ENCODE measurements at regions not wholly inside any gene's neighbourhood (a gene's known extent, or its start where the extent isn't known, plus 50 kb on each side); places are given as distances from the start of the nearest gene placed in this dataset.

- intact Hi-C loops (cut with micrococcal nuclease) = no loop called here
Measured at GRCh38 chr15:94745371-94745770, 514.0 kb downstream of the MCTP2 start.

DNA sequence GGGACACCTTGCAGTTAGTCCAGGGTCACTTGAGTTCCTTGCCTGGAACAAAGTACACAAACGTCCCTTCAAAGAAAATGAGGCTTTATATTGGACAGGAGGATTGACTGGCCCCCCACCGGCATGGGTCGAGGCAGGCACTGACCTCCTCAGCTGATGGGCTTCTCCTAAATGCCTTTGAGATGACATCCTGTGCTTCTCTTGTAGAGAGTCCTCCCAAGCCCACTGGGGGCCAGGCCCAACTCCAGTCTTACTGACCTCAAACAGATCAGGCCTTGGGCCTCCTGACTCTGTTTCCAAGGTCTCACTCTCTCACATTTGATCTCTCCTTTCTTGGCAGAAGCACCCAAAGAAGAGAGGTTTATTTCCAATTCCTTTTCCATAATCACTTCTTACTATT is 516.1 kb downstream of the MCTP2 start:
- intact Hi-C loops (cut with micrococcal nuclease) = no loop called here

GRCh38 chr15:94749811-94750617 is 518.7 kb downstream of the MCTP2 start:
- intact Hi-C loops (cut with micrococcal nuclease) = no loop called here

GRCh38 chr15:94760348-94760747 is 529.0 kb downstream of the MCTP2 start:
- intact Hi-C loops (cut with micrococcal nuclease) = no loop called here

DNA sequence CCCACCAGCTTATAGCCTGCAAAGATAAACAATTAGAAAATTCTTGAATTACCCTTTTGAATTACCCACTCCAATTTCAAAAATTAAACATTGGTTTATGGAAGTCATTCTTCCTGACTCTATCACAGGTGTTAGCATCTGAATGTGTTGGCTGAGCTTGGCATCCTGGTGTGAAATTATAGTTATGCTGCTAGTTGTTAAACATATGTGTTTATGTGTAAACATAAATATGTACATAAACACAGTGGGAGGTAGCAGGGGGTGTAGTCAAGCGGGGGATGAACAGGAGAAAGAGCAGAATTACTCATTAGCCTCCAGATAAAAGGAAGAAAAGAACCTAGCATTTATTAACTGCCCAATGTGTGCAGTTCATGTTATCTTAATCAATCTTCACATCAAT is 530.2 kb downstream of the MCTP2 start:
- intact Hi-C loops (cut with micrococcal nuclease) = no loop called here

GRCh38 chr15:94769089-94769488 is 537.7 kb downstream of the MCTP2 start:
- intact Hi-C loops (cut with micrococcal nuclease) = no loop called here

DNA sequence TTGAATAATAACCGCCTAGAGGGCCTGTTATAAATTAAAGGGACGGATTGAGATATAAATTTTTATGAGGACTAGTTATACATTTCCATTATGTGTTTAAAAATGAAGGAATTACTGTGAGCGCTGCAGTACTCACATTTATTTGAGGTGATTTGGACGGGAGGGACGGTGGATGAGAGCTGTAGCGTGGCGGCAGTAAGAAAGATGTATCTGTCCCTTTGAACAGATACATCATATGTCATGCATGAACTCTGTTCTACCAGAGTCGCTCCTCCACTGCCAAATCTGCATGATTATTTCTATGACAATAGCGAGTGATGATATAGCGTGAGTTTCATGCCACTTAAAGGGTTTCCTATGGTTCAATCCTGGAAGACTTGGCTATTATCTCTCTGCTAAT is 538.8 kb downstream of the MCTP2 start:
- intact Hi-C loops (cut with micrococcal nuclease) = no loop called here

DNA sequence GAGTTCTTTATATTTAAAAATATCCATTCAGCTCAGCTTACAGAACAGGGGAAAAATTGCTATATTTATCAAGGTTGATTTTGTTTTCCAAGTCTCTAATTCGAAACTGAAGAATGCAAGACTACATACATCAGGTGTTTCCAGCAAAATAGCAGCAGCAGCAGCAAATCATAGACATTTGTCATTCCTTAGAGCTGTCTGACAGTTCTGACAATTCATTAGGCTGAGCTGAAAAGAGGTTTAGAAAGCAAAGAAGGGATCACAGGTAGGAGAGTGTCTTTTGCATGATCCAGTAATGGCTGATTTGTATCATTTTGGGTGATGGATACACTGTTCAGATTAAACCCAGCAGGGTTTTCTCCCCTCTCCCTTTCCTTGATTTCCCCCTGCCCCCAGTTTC is 545.7 kb downstream of the MCTP2 start:
- intact Hi-C loops (cut with micrococcal nuclease) = no loop called here

DNA sequence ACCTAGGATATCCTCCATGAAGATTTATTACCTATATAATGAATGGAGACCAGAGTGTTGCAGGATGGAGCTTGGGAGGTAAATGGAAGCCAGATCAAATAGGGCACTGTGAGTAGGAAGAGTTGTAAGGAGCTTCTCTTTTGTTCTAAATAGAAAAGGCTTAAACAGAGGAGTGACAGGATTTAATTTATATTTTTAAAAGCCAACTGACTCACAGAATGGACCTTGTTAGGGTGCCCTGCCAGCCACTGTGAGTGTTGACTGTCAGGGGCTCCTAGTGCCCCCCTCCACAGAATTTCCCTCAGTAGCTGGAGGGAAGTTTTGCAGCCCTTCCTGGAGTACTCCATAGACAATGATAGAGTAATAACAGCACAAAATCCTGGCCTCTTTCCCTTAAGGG is 547.5 kb downstream of the MCTP2 start:
- intact Hi-C loops (cut with micrococcal nuclease) = no loop called here

DNA sequence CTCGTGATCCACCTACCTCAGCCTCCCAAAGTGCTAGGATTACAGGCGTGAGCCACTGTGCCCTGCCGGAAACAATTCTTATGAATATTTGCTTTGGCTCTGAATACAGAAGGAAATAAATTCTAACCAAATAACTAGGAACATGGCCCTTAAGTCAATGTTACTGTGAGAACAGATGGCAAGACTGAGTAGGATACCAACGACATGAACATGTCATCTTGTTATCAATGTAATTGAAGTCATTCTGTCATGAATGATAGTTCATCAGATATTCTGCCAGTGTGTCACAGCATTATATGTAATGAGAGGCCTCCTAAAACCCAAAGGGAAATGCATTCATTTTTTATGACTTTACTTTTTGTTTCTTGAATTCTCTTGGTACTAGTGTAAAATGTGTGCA is 548.8 kb downstream of the MCTP2 start:
- intact Hi-C loops (cut with micrococcal nuclease) = no loop called here

GRCh38 chr15:94785091-94785490 is 553.7 kb downstream of the MCTP2 start:
- intact Hi-C loops (cut with micrococcal nuclease) = no loop called here

- intact Hi-C loops (cut with micrococcal nuclease) = no loop called here
Measured at GRCh38 chr15:94791008-94791407, 559.6 kb downstream of the MCTP2 start.

GRCh38 chr15:94791510-94791909 is 560.1 kb downstream of the MCTP2 start:
- intact Hi-C loops (cut with micrococcal nuclease) = no loop called here

- intact Hi-C loops (cut with micrococcal nuclease) = no loop called here
Measured at GRCh38 chr15:94792196-94792595, 560.8 kb downstream of the MCTP2 start.

DNA sequence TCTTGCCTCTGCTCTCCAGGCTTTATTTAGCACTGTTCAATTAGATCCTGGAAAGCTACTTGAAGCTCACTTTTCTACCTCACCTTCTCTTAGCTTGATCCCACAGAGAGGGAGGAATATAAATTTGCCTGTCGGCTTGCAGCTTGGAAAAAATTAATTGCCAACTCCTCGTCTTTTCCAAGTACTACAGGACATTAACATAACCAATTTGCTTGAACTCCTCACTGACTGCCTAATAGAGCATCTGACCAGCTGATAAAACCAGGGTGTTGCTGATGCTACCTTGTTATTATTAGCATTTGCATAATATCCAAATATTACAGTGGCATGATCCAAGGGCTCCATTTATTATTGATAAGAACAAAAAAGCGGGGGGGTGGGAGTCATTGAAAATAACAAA is 561.8 kb downstream of the MCTP2 start:
- intact Hi-C loops (cut with micrococcal nuclease) = no loop called here

GRCh38 chr15:94793641-94794040 is 562.3 kb downstream of the MCTP2 start:
- intact Hi-C loops (cut with micrococcal nuclease) = no loop called here

- intact Hi-C loops (cut with micrococcal nuclease) = no loop called here
Measured at GRCh38 chr15:94804613-94805012, 573.3 kb downstream of the MCTP2 start.

DNA sequence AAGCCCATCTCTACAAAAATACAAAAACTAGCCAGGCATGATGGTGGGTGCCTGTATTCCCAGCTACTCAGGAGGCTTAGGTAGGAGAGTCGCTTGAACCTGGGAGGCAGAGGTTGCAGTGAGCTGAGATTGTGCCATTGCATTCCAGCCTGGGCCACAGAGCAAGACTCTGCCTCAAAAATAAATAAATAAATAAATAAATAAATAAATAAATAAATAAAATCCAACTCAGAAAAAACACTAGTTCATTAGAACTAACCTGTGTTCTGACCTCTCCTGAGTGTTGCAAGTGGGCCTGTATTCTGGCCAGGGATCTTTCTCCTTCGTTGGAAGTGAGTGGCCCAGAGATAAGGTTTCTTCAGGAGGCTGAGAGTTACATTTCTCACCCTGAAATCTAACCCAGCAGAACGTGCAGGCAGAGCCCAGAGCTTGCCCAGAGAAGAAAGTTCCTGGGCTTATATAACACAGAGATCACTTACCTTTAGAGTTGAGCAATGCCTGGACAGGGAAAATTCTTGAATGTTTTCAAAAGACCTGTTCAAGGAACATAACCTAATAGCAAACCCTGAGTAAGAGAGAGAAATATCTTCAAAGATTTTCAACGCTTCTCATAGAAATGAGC is 583.9 kb downstream of the MCTP2 start:
- intact Hi-C loops (cut with micrococcal nuclease) = no loop called here

DNA sequence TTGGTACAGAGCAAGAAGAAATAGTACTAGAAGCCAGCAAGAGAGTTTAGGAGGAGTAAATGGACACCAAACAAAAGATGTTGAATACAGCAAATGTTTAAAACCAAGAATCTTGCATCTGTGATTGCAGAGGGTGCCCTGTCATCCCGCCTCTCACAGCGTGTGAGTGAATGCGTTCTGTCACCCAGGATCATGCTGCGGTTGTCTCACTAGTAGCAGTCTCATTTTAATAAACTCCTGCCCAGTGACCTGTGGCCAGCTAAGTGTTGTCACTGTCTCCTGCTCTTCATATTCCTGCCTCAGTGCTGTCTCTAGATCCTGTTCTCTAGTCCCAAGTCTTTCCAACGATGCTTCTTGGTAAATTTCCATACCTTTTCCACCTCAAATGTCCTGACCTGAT is 584.6 kb downstream of the MCTP2 start:
- intact Hi-C loops (cut with micrococcal nuclease) = no loop called here

GRCh38 chr15:94829887-94830884 is 598.8 kb downstream of the MCTP2 start:
- intact Hi-C loops (cut with micrococcal nuclease) = no loop called here

DNA sequence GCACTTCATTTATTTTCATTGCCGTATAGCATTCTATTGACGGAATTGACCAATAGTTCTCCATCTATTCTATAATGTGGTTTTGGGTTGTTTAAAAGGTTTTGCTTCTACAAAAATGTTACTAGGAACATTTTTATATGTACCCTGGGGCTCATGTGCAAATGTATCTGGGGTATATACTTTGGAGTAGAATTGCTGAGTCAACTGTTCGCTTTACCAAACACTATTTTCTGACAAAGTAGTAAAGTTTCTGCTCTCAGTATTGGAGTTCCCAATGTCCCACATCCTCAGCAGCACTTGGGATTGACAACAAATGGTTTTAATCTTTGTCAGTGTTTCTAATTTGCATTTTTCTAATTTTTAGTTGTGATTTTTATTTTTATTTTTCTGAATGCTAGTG is 602.6 kb downstream of the MCTP2 start:
- intact Hi-C loops (cut with micrococcal nuclease) = no loop called here

DNA sequence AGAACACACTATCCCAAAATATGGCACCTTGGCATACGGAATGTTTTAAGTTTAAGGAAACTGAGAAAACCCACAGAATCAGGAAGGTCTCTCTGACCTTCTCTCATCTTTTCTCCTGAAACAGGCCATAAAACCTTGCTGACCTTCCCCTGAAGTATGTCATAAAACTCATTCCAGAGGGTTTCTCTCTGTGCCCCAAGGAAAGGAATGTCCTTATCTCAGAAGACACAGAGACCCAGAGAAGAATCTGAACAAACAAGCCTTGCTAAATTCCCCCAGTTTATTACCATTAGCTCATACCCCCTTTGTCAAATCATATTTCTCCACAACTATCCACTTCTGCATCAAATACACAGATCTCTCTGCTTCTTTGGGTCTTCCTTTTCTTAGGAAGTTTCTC is 603.1 kb downstream of the MCTP2 start:
- intact Hi-C loops (cut with micrococcal nuclease) = no loop called here
